ENCODE measurements at regions not wholly inside any gene's neighbourhood (a gene's known extent, or its start where the extent isn't known, plus 50 kb on each side); places are given as distances from the start of the nearest gene placed in this dataset.

DNA sequence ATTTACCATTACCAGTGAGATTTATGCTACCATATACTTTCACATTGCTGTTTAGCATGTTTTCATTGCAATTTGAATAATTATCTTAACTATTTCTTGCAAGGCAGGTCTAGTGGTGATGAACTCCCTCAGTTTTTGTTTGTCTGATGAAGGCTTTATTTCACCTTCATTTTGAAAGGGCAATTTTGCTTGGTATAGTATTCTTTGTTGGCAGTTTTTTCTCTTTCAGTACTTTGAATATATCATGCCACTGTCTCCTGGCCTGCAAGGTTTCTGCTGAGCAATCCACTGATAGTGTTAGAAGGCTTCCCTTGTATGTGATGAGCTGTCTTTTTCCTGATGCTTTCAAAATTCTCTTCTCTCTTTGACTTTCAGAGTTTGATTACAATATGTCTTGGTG is 188.0 kb downstream of the MARCHF11 start:
- POLR2A ChIA-PET = no interaction called here
- no peak overlapping the region for H3K4me3 Mint-ChIP-seq

More for the DNA sequence above, 188.0 kb downstream of the MARCHF11 start:
- Histone ChIP-seq H3K4me3 (ENCODE audit: low read length) (no peak overlapping the region), H3K4me1 (ENCODE audit: insufficient read depth, low read length) (no peaks in the 10 kb centered on the region), H3K36me3 (ENCODE audit: insufficient read depth, low read length) (no peaks in the 10 kb centered on the region), H3K27me3 (ENCODE audit: control insufficient read depth in 1 of 2, insufficient read depth in 2 of 2, low read length in 2 of 2) (no peaks in the 10 kb centered on the region), H3K9me3 (ENCODE audit: control insufficient read depth in 1 of 2, insufficient read depth in 1 of 2, low read length in 2 of 2) (peaks cover 4 to 12% of the 10 kb centered on the region in 2 experiments), H3K27ac (ENCODE audit: low read depth in 1 of 2, low read length in 2 of 2) (no peak overlapping the region)
- DNase-seq = no peak
- H3K9me3 Mint-ChIP-seq = peaks cover 30% of the 10 kb centered on the region
- no peaks in the 10 kb centered on the region for H3K27me3 Mint-ChIP-seq
- TF ChIP-seq CTCF (IDR thresholded peaks at IDR 0.05) = no peak
- H3K36me3 Mint-ChIP-seq (ENCODE audit: low read depth) = no peaks in the 10 kb centered on the region
- no peak for ATAC-seq (ENCODE audit: poor library complexity)
- CTCF ChIA-PET = no interaction called here
- intact Hi-C loops (cut with DNase I, micrococcal nuclease) = no loop called here
- no peaks in the 10 kb centered on the region for H3K4me1 Mint-ChIP-seq (ENCODE audit: low read depth)
- no peak overlapping the region for H3K27ac Mint-ChIP-seq

Measured in CD4-positive, alpha-beta T cell (primary cell).